GM18868 (cell line): ENCODE measurements at regions not wholly inside any gene's neighbourhood (a gene's known extent, or its start where the extent isn't known, plus 50 kb on each side); places are given as distances from the start of the nearest gene placed in this dataset.

Source experiments
- ATAC-seq: cut with Tn5 transposase; IDR thresholded peaks from one replicate; pipeline ENCODE4 v1.9.1; 2021; ENCODE audit warnings: mild to moderate bottlenecking, moderate library complexity; ENCODE audit not compliant: unreplicated experiment

- no peak for ATAC-seq
Measured at GRCh38 chr5:103464835-103465484, 97.6 kb downstream of the NUDT12 start.

- ATAC-seq = no peak
Measured at GRCh38 chr5:103463261-103463660, 99.3 kb downstream of the NUDT12 start.

- no peak for ATAC-seq
Measured at GRCh38 chr5:103461243-103461642, 101.3 kb downstream of the NUDT12 start.

- peak; percentile 78 for ATAC-seq
Measured at GRCh38 chr5:103458497-103459040, 104.0 kb downstream of the NUDT12 start.

GRCh38 chr5:103456476-103456875 lies 106.1 kb downstream of the NUDT12 start:
- no peak for ATAC-seq

- no peak for ATAC-seq
Measured at GRCh38 chr5:103455796-103456195, 106.8 kb downstream of the NUDT12 start.

GRCh38 chr5:103454770-103455169 lies 107.8 kb downstream of the NUDT12 start:
- no peak for ATAC-seq

- no peak for ATAC-seq
Measured at GRCh38 chr5:103452666-103453065, 109.9 kb downstream of the NUDT12 start.

GRCh38 chr5:103452089-103452488 lies 110.5 kb downstream of the NUDT12 start:
- no peak for ATAC-seq

- no peak for ATAC-seq
Measured at GRCh38 chr5:103451261-103451660, 111.3 kb downstream of the NUDT12 start.

GRCh38 chr5:103450333-103451061 lies 112.1 kb downstream of the NUDT12 start:
- no peak for ATAC-seq

- ATAC-seq = no peak
Measured at GRCh38 chr5:103446813-103447212, 115.8 kb downstream of the NUDT12 start.

GRCh38 chr5:103445426-103446035 lies 117.1 kb downstream of the NUDT12 start:
- ATAC-seq = no peak

- peak; percentile 82 for ATAC-seq
Measured at GRCh38 chr5:103444333-103445038, 118.1 kb downstream of the NUDT12 start.

GRCh38 chr5:103442750-103443149 lies 119.8 kb downstream of the NUDT12 start:
- ATAC-seq = no peak

GRCh38 chr5:103441523-103441922 lies 121.1 kb downstream of the NUDT12 start:
- no peak for ATAC-seq

GRCh38 chr5:103439007-103439406 lies 123.6 kb downstream of the NUDT12 start:
- no peak for ATAC-seq

GRCh38 chr5:103436656-103437055 lies 125.9 kb downstream of the NUDT12 start:
- no peak for ATAC-seq

GRCh38 chr5:103436112-103436511 lies 126.5 kb downstream of the NUDT12 start:
- ATAC-seq = no peak

- no peak for ATAC-seq
Measured at GRCh38 chr5:103435136-103435889, 127.3 kb downstream of the NUDT12 start.
